ENCODE measurements at regions not wholly inside any gene's neighbourhood (a gene's known extent, or its start where the extent isn't known, plus 50 kb on each side); places are given as distances from the start of the nearest gene placed in this dataset.
A peak's percentile ranks its signal among the peaks of the same experiment; 100 is the strongest.
"Not testable (repeated sequence)": the region's sequence is repeated elsewhere in the genome, so short reads cannot be mapped to it uniquely, and the experiment has no call there.

GRCh38 chr4:170425521-170426143 lies 335.9 kb upstream of the AADAT start:
- DNase-seq (ENCODE audit: low read depth, low spot score) = no peak

GRCh38 chr4:170425040-170425439 lies 335.3 kb upstream of the AADAT start:
- no peak for DNase-seq (ENCODE audit: low read depth, low spot score)

GRCh38 chr4:170423137-170423536 lies 333.4 kb upstream of the AADAT start:
- DNase-seq (ENCODE audit: low read depth, low spot score) = peak; percentile 10

DNA sequence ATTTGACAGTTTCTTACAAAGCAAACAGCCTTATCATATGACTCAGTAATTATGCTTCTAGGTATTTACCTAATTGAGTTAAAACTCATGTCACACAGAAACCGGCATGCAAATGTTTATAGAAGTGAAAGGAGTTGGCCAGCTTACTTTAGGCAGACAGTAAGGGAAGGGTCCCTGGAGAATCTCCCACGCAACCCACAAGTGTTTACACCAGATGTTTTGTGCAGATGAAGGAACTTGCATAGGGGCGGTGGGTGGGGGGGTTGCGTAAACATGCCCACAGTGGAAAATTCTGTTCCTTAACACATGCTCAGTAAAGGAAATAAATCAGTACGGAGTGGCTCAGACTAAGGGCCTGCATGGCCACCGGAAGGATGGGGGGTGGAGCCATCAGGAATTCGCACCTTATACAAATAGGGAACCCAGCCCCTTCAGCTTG lies 330.5 kb upstream of the AADAT start:
- peak; percentile 3 for DNase-seq (ENCODE audit: low read depth, low spot score)

DNA sequence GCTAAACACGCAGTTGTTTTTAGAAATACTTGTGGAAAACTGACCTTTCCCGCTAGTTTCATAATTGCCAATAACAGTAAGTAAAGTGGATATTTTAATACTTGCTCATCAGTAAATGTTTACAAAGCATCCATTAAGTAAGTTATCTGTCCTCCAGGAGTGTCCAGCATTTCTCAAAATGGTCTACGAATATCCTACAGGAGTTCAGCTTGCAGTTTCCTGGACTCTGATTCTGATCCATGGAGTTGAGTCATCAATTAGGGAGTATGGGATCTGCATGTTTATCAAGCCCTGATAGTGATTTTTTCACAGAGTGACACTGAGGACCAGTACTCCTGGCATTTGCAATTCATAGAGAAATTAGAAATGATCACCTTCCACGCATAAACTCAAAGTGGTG lies 325.2 kb upstream of the AADAT start:
- no peak for DNase-seq (ENCODE audit: low read depth, low spot score)

- DNase-seq (ENCODE audit: low read depth, low spot score) = no peak
Observed at GRCh38 chr4:170414360-170414759, 324.6 kb upstream of the AADAT start.

DNA sequence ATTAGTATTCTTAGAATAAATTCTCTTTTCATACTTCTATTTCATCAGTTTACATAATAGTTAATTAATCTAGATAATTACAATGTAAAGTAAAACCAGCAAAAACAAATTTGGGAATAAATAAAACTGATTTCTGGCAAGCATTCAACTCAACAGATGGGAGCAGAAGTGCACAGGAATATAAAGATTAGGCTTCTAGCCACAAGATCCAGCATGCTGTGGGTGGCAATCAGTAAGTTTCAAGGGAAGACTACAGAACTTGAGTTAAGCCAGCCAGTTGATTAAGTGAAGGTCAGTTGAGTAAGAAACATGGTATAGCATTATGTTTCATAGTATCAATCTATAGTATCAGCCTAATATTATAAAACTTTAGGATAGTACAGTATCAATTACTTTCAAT lies 324.2 kb upstream of the AADAT start:
- no peak for DNase-seq (ENCODE audit: low read depth, low spot score)

DNA sequence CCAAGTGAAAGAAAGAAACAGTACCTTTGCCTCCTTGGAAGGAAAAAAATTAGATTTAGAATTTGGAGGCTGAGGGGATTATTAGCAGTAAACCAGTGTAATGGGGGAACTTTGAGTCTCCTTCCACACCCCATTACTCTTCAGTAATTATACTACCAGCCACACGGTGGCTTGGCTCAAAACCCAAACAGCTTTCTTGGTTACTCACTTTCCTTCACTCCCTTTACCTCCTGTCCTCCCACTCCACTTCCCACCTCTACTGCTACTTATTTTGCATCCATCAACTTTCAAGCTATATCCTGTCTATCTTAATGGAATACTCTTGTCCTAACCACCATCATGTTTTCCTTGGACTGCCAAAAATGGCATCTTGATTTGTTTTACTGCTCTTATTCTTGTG lies 310.6 kb upstream of the AADAT start:
- DNase-seq (ENCODE audit: low read depth, low spot score) = no peak

- no peak for DNase-seq (ENCODE audit: low read depth, low spot score)
Observed at GRCh38 chr4:170399581-170400293, 310.0 kb upstream of the AADAT start.

- no peak for DNase-seq (ENCODE audit: low read depth, low spot score)
Observed at GRCh38 chr4:170398218-170398617, 308.5 kb upstream of the AADAT start.

GRCh38 chr4:170395773-170396172 lies 306.0 kb upstream of the AADAT start:
- no peak for DNase-seq (ENCODE audit: low read depth, low spot score)

DNA sequence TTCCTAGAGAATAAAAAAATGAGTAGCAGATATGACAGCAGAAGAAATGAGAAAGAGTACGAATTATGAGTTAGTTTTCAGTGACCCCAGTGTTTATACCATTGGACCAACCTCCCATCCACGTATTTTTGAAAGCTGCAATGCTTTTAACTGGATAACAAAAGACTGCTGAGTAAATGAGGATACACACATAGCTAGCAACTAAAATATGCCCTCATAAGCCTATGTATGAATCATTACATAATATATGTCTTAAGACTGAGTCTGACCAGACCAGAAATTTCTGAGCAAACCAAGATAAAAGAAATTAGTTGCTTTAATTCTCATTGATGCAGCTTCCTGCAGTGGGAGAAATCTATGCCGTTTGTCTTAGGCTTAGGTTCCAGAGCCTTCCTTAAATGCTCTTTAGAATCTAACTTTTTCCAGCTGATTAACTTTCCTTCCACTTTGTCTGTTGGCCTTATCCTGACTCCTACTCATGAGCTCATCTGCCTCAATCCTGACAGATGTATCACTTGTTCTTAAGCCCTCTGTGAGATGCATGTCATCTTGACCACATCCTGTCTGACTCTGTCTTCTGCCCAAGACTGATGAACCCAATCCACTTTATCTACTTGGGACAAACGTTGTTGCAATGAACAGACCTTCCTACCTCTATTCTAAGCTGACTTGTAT lies 301.4 kb upstream of the AADAT start:
- peak; percentile 2 for DNase-seq (ENCODE audit: low read depth, low spot score)

- DNase-seq (ENCODE audit: low read depth, low spot score) = no peak
Observed at GRCh38 chr4:170389411-170389810, 299.7 kb upstream of the AADAT start.

GRCh38 chr4:170388255-170388654 lies 298.5 kb upstream of the AADAT start:
- DNase-seq (ENCODE audit: low read depth, low spot score) = peak; percentile 20

GRCh38 chr4:170386971-170387370 lies 297.2 kb upstream of the AADAT start:
- DNase-seq (ENCODE audit: low read depth, low spot score) = peak; percentile 6

DNA sequence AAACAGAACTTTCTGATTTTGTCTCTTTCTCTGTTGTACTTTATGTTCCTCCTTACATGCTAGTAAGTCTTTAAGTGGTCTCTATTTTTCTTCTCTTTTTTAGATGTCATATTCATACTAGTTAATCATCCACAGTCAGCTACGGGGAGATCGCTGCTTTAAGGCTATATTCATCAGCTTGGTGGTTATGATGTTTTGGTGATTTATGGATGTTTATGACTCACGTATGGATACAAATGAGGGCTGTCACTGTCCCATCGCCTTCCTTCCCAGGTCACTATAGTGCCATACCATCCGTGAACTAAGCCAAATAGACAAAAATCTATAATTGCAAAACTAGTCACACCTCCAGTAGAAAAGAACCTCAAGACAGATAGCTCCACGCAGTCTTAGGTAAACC lies 296.8 kb upstream of the AADAT start:
- no peak for DNase-seq (ENCODE audit: low read depth, low spot score)

- peak; percentile 4 for DNase-seq (ENCODE audit: low read depth, low spot score)
Observed at GRCh38 chr4:170374770-170375169, 285.0 kb upstream of the AADAT start.

DNA sequence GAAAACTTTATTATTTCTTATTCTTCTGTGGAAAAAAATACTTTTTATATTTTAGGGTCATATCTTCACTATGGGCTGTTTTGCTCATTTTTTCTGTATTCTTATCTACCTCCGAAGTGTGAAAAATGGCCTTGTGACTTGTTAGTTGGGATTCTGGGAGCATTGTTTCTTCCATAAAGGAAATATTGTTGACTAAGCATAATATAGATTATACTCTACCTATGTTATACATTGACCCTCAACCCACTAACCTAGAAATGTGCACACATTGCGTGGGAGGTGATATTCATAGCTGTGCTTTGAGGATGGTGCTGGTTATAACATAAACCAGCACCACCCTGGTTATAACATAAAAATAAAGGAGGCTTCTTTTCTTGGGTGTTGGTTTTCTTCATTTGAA lies 259.2 kb upstream of the AADAT start:
- no peak for DNase-seq (ENCODE audit: low read depth, low spot score)

DNA sequence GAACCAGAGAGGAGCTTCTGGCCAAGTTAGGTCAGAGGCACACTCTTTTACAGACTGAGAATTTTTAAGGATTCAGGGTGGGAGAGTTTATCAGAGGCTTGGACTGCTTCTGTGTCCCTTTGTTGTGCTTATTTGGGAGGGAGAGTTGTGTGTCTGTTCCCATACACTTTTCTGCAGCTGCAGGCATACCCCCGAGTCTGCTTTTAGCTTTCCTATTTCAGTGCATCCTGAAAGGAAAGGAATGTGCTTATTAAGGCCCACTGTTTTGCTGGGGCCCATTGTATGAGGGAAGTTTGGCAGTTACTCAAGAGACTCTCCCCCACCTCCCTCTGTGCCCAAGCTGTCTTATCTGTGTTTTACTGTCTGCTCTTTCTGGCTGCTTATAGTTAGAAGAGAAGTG lies 257.4 kb upstream of the AADAT start:
- not testable (repeated sequence) for DNase-seq (ENCODE audit: low read depth, low spot score)

DNA sequence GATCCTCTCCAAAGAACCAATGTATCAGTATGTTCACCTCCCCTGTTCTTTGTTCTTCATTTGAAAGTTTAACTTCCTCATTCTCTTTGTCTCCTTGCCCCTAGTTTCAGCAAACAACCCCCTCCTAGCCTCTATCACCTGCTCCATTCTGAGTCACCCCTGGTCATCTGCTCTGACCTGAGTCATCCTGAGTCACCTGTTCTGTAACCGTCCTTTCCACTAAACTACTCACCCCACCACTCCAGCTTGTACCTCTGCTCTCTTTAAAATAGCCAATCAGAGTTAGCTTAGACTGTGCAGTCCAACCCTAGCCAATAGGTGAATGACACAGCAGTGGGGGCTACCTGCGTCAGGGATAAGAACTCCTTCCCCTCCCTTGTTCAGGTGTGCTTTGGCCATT lies 249.8 kb upstream of the AADAT start:
- DNase-seq (ENCODE audit: low read depth, low spot score) = no peak

GRCh38 chr4:170336238-170336775 lies 246.6 kb upstream of the AADAT start:
- DNase-seq (ENCODE audit: low read depth, low spot score) = no peak

DNA sequence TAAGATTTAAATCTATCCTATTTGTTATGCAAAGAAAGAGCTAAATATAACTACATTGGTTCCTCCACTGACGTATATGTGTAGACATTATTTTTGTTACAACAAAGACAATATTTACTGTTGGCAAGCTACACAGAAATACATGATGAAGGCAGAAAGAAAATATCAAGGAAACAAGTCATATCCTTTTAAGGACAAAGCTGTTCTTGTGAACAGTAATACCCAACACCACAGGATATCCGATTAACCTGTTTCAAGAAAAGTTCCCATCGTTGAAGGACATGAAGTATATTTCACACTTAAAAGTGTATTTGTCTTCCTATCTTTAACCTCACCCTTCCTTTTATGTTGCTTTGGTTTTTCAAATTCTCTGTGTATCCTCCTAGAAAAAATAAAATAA lies 235.8 kb upstream of the AADAT start:
- no peak for DNase-seq (ENCODE audit: low read depth, low spot score)

- DNase-seq (ENCODE audit: low read depth, low spot score) = no peak
Observed at GRCh38 chr4:170323623-170324022, 233.9 kb upstream of the AADAT start.

Measured in astrocyte of the hippocampus (primary cell).